Retinal pigment epithelial cell (primary cell): ENCODE measurements at regions not wholly inside any gene's neighbourhood (a gene's known extent, or its start where the extent isn't known, plus 50 kb on each side); places are given as distances from the start of the nearest gene placed in this dataset.

Experiments used
- DNase-seq: peaks from one replicate; pipeline ENCODE4 v3.0.0-alpha.2; 2010; ENCODE audit warnings: low read depth
- H3K4me3 ChIP-seq: 2 replicates; pipeline ENCODE4 v1.5.1; 2011; ENCODE audit warnings: mild to moderate bottlenecking, low read length, control low read depth, moderate library complexity
- CTCF ChIP-seq: conservative IDR thresholded peaks from 2 replicates; pipeline ENCODE4 v1.5.1; 2011; ENCODE audit warnings: low read depth, low read length, control low read depth, inconsistent platforms

GRCh38 chr4:121277194-121278105 is 103.4 kb downstream of the QRFPR start:
- peak; percentile 46 for TF ChIP-seq CTCF
- no peak for DNase-seq
- no peak overlapping the region for H3K4me3 ChIP-seq

- no peak for TF ChIP-seq CTCF
- no peak for DNase-seq
- H3K4me3 ChIP-seq = no peak overlapping the region
These were observed 107.6 kb downstream of the QRFPR start for GRCh38 chr4:121273191-121273590.

- TF ChIP-seq CTCF = no peak
- no peak overlapping the region for H3K4me3 ChIP-seq
- peak; percentile 25 for DNase-seq
These were observed 108.3 kb downstream of the QRFPR start for GRCh38 chr4:121272526-121272925.

GRCh38 chr4:121270389-121270788 is 106.3 kb upstream of the TNIP3 start:
- DNase-seq = no peak
- no peak overlapping the region for H3K4me3 ChIP-seq
- TF ChIP-seq CTCF = no peak

- no peak for TF ChIP-seq CTCF
- DNase-seq = no peak
- H3K4me3 ChIP-seq = no peak overlapping the region
These were observed 104.9 kb upstream of the TNIP3 start for GRCh38 chr4:121269001-121269400.

- TF ChIP-seq CTCF = no peak
- no peak for DNase-seq
- no peak overlapping the region for H3K4me3 ChIP-seq
These were observed 102.9 kb upstream of the TNIP3 start for GRCh38 chr4:121266982-121267381.

- no peak for DNase-seq
- no peak overlapping the region for H3K4me3 ChIP-seq
- no peak for TF ChIP-seq CTCF
These were observed 92.9 kb upstream of the TNIP3 start for GRCh38 chr4:121256887-121257466.
